Trophoblast cell (in vitro differentiated cells and primary cell): ENCODE measurements at regions not wholly inside any gene's neighbourhood (a gene's known extent, or its start where the extent isn't known, plus 50 kb on each side); places are given as distances from the start of the nearest gene placed in this dataset.

Source experiments
- DNase-seq, 2 donors: peaks; one replicate each; pipeline ENCODE4 v3.0.0-alpha.2; 2016
- H2AFZ ChIP-seq: 2 replicates; pipeline ENCODE4 v1.6.1; 2013; ENCODE audit warnings: low read length, moderate library complexity, mild to moderate bottlenecking; ENCODE audit not compliant: insufficient read depth, poor library complexity
- H2AK5ac ChIP-seq: 2 replicates; pipeline ENCODE4 v1.6.1; 2013; ENCODE audit warnings: mild to moderate bottlenecking, low read length
- H2BK120ac ChIP-seq: 2 replicates; pipeline ENCODE4 v1.6.1; 2013; ENCODE audit warnings: low read length, mild to moderate bottlenecking, moderate library complexity; ENCODE audit not compliant: insufficient read depth, poor library complexity
- H2BK12ac ChIP-seq: 2 replicates; pipeline ENCODE4 v1.6.1; 2013; ENCODE audit warnings: mild to moderate bottlenecking, low read length, moderate library complexity
- H2BK5ac ChIP-seq: 2 replicates; pipeline ENCODE4 v1.6.1; 2013; ENCODE audit warnings: low read length, low read depth, moderate library complexity, mild to moderate bottlenecking; ENCODE audit not compliant: poor library complexity
- H3K14ac ChIP-seq: 2 replicates; pipeline ENCODE4 v1.6.1; 2013; ENCODE audit warnings: mild to moderate bottlenecking, low read length
- H3K18ac ChIP-seq: 2 replicates; pipeline ENCODE4 v1.6.1; 2013; ENCODE audit warnings: mild to moderate bottlenecking, low read length
- H3K23ac ChIP-seq: 2 replicates; pipeline ENCODE4 v1.6.1; 2013; ENCODE audit warnings: low read length
- H3K27ac ChIP-seq: 2 replicates; pipeline ENCODE4 v1.5.1; 2013; ENCODE audit warnings: low read depth, mild to moderate bottlenecking, inconsistent platforms, low read length, moderate library complexity
- H3K27me3 ChIP-seq: 2 replicates; pipeline ENCODE4 v1.6.1; 2013; ENCODE audit warnings: inconsistent platforms, mild to moderate bottlenecking, low read length, moderate library complexity; ENCODE audit not compliant: insufficient read depth
- H3K36me3 ChIP-seq, 2 experiments: 1 replicate in 1 of 2; 2 replicates in 1 of 2; pipeline ENCODE4 v1.6.1; 2013; ENCODE audit warnings: low read length in 2 of 2, mild to moderate bottlenecking in 2 of 2, moderate library complexity in 1 of 2; ENCODE audit not compliant: insufficient read depth in 2 of 2, control insufficient read depth in 1 of 2
- H3K4ac ChIP-seq: 2 replicates; pipeline ENCODE4 v1.6.1; 2013; ENCODE audit warnings: low read depth, mild to moderate bottlenecking, low read length, moderate library complexity
- H3K4me1 ChIP-seq, 2 experiments: 1 replicate in 1 of 2; 2 replicates in 1 of 2; pipeline ENCODE4 v1.6.1; 2013; ENCODE audit warnings: low read length in 2 of 2, mild to moderate bottlenecking in 2 of 2, moderate library complexity in 1 of 2; ENCODE audit not compliant: insufficient read depth in 2 of 2, control insufficient read depth in 1 of 2
- H3K4me2 ChIP-seq: 2 replicates; pipeline ENCODE4 v1.6.1; 2013; ENCODE audit warnings: inconsistent platforms, mild to moderate bottlenecking, low read length, moderate library complexity
- H3K4me3 ChIP-seq: 2 replicates; pipeline ENCODE4 v1.5.1; 2013; ENCODE audit warnings: mild to moderate bottlenecking, low read depth, low read length, inconsistent platforms
- H3K79me1 ChIP-seq: one replicate; pipeline ENCODE4 v1.6.1; 2013; ENCODE audit warnings: low read length
- H3K79me2 ChIP-seq: 2 replicates; pipeline ENCODE4 v1.6.1; 2013; ENCODE audit warnings: low read length, mild to moderate bottlenecking; ENCODE audit not compliant: control insufficient read depth, insufficient read depth, poor library complexity
- H3K9ac ChIP-seq: 2 replicates; pipeline ENCODE4 v1.6.1; 2013; ENCODE audit warnings: mild to moderate bottlenecking, low read length
- H3K9me3 ChIP-seq: 2 replicates; pipeline ENCODE4 v1.6.1; 2013; ENCODE audit warnings: low read depth, mild to moderate bottlenecking, control low read depth, inconsistent platforms, low read length; ENCODE audit not compliant: insufficient read depth
- H4K12ac ChIP-seq: 2 replicates; pipeline ENCODE4 v1.6.1; 2013; ENCODE audit warnings: low read depth, mild to moderate bottlenecking, low read length, moderate library complexity
- H4K8ac ChIP-seq: 2 replicates; pipeline ENCODE4 v1.6.1; 2013; ENCODE audit warnings: low read depth, mild to moderate bottlenecking, low read length, moderate library complexity
- H4K91ac ChIP-seq: one replicate; pipeline ENCODE4 v1.6.1; 2013; ENCODE audit warnings: low read depth, mild to moderate bottlenecking, low read length, moderate library complexity
- WGBS: extraction: QIAGEN DNeasy Blood & Tissue Kit; methylation state at CpG from one replicate; pipeline ENCODE4 v1.1.7; 2013; ENCODE audit warnings: missing lambda C conversion rate; ENCODE audit not compliant: insufficient read length, insufficient coverage; ENCODE audit errors: extremely low coverage; 5-methylcytosine and 5-hydroxymethylcytosine counted together

DNA sequence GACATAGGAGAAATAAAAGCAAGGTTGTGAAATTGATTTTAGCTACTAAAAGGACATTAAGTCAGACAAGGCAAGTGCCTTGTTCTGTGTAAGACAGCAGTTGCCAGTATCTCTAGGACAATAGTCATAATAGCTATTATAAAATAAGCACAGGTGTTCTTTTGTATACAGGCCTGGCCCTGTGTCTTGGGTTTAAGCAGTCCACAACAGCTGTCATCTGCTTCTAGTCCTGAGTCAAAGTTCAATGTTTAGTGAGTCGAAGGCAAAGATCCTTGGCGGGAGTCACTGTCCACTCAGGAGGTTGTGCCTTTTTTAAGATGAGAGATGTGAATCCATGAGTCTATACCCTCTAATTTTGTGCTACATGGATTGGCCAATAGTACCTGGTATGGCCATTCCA, 79.5 kb downstream of the SC5D start:
- Histone ChIP-seq H3K79me2 (no peaks in the 10 kb centered on the region), H2BK5ac (no peak overlapping the region), H2AFZ (no peak overlapping the region), H4K12ac (no peak overlapping the region), H3K9ac (no peak overlapping the region), H3K4me1 (peaks cover 0 to 2% of the 10 kb centered on the region in 2 experiments), H3K18ac (no peak overlapping the region), H3K4ac (no peak overlapping the region), H3K14ac (no peak overlapping the region), H3K36me3 (no peaks in the 10 kb centered on the region), H2BK12ac (no peak overlapping the region), H3K79me1 (no peaks in the 10 kb centered on the region), H3K27ac (no peak overlapping the region), H2BK120ac (no peak overlapping the region), H2AK5ac (no peak overlapping the region), H3K4me2 (no peak overlapping the region), H3K9me3 (no peaks in the 10 kb centered on the region), H3K4me3 (no peak overlapping the region), H3K27me3 (no peaks in the 10 kb centered on the region), H4K91ac (no peak overlapping the region), H4K8ac (no peak overlapping the region), H3K23ac (no peak overlapping the region)
- DNase-seq, result no peak
- no CpG with 5 or more reads among the region's 2 CpGs for WGBS

DNA sequence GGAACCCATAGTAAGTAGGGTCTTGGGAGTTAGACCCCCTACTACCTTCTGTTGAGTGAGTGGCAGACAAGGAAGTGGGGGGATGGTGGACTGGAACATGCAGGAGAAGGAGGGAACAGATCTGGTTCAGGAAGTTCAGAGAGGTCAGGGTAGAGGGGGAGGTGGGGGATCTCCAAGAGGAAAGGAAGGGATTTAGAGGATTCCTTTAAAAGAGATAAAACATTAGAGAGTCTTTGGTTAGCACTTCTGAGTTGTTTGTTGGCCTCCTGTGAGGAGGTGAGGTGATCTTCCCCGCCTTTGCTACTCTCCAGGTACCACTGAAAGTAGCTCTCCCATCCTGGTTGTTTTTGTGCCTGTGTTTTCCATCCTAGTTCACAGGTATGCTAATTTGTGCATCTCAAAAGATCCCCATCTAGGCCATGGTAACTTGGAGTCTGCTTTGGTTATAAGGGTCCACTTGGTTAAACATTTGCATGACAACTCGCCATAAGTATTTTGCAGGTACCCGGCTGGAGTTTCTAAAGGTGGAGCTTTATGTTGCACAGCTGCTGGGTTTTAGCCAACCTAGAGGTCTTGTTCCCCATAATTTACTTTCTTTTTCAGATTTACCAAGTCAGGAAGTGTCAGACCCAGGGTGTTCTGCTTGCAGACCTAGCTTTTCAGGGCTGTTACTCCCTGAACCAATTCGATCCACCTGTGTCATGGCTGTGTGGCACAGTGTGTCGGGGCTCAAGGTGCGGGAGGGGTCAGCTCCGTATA, 79.3 kb upstream of the SORL1 start:
- Histone ChIP-seq H3K27me3 (no peaks in the 10 kb centered on the region), H4K8ac (no peak overlapping the region), H3K4me1 (peaks cover 0 to 2% of the 10 kb centered on the region in 2 experiments), H3K14ac (no peak overlapping the region), H2BK120ac (no peak overlapping the region), H2AK5ac (no peak overlapping the region), H2BK12ac (no peak overlapping the region), H2BK5ac (no peak overlapping the region), H3K36me3 (no peaks in the 10 kb centered on the region), H3K79me1 (no peaks in the 10 kb centered on the region), H3K4ac (no peak overlapping the region), H3K4me3 (no peak overlapping the region), H3K18ac (no peak overlapping the region), H3K27ac (no peak overlapping the region), H4K91ac (no peak overlapping the region), H3K23ac (no peak overlapping the region), H3K9me3 (no peaks in the 10 kb centered on the region), H3K4me2 (no peak overlapping the region), H3K9ac (no peak overlapping the region), H3K79me2 (no peaks in the 10 kb centered on the region), H2AFZ (no peak overlapping the region), H4K12ac (no peak overlapping the region)
- DNase-seq, result no peak
- no CpG with 5 or more reads among the region's 7 CpGs for WGBS

DNA sequence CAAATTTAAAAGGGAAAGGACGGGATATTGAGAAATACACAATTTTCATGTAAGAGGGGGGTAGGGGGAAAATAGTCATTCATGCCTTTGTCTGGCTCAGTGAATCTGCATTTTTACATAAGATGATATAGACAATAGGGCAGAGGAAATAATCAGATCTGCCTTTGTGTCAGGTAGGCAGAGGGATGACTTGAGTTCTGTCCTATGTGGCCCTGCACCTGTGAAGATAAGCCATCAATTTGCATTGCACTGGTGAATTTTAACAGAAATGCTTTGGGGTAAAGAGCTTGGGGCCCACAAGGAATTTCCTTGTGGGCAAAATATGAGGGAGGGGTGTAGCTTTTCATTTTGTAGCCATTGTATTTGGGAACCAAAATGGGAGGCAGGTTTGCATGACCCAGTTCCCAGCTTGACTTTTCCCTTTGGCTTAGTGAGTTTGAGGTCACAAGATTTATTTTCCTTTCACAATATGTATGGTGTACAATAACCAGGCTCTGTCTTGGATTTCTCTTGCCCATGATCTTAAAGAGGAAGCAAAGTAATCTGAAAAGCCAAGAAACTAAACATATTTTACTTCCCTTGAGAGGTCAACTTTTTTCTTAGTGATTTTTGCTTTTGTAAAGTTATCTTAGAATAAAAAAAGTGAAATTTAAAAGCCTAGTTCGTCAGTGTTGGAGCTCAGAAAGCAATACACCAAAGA, 77.7 kb upstream of the SORL1 start:
- peaks cover 0 to 2% of the 10 kb centered on the region in 2 experiments for H3K4me1 ChIP-seq
- no peak overlapping the region for H3K4me2 ChIP-seq
- H4K8ac ChIP-seq, result no peak overlapping the region
- H3K79me2 ChIP-seq, result no peaks in the 10 kb centered on the region
- no peak overlapping the region for H3K4ac ChIP-seq
- H3K79me1 ChIP-seq, result no peaks in the 10 kb centered on the region
- H2AFZ ChIP-seq, result no peak overlapping the region
- H3K23ac ChIP-seq, result no peak overlapping the region
- H4K91ac ChIP-seq, result no peak overlapping the region
- no peak overlapping the region for H3K14ac ChIP-seq
- no peak for DNase-seq
- H3K4me3 ChIP-seq, result no peak overlapping the region
- no peaks in the 10 kb centered on the region for H3K9me3 ChIP-seq
- no CpG with 5 or more reads among the region's 2 CpGs for WGBS
- H2AK5ac ChIP-seq, result no peak overlapping the region
- no peaks in the 10 kb centered on the region for H3K27me3 ChIP-seq
- no peak overlapping the region for H2BK120ac ChIP-seq
- no peak overlapping the region for H2BK5ac ChIP-seq
- no peak overlapping the region for H3K27ac ChIP-seq
- no peak overlapping the region for H4K12ac ChIP-seq
- H3K9ac ChIP-seq, result no peak overlapping the region
- H3K18ac ChIP-seq, result no peak overlapping the region
- H3K36me3 ChIP-seq, result no peaks in the 10 kb centered on the region
- H2BK12ac ChIP-seq, result no peak overlapping the region

DNA sequence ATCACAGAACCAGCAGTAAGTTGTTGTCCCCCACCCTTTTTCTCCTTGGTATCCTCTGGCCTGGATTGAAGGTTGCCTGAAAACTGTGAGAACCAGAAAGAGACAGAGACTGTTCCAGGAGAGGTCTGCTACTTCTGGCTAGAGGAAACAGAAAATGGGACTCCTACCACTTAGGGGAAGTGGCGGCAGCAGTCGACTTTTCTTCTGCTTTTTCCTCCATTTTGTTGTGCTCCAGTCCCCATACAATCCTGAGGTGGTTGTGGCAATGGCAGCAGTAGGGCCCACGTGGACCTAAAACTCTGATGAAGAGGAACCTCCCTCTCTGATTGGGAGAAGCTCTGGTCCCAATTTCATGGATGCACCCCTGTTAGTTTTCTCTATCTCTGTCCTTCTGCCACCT, 76.0 kb upstream of the SORL1 start:
- no peak overlapping the region for H2AK5ac ChIP-seq

More for the DNA sequence above, 76.0 kb upstream of the SORL1 start:
- Histone ChIP-seq H3K27me3 (no peaks in the 10 kb centered on the region), H2BK12ac (no peak overlapping the region), H4K8ac (no peak overlapping the region), H3K4ac (no peak overlapping the region), H3K18ac (no peak overlapping the region), H3K4me2 (no peak overlapping the region), H3K23ac (no peak overlapping the region), H4K91ac (no peak overlapping the region), H2BK5ac (no peak overlapping the region), H3K79me1 (no peaks in the 10 kb centered on the region), H3K4me1 (peaks cover 0 to 2% of the 10 kb centered on the region in 2 experiments), H2BK120ac (no peak overlapping the region), H4K12ac (no peak overlapping the region), H3K79me2 (no peaks in the 10 kb centered on the region), H3K36me3 (no peaks in the 10 kb centered on the region), H3K9me3 (no peaks in the 10 kb centered on the region), H3K4me3 (no peak overlapping the region), H3K14ac (no peak overlapping the region), H3K9ac (no peak overlapping the region), H3K27ac (no peak overlapping the region), H2AFZ (no peak overlapping the region)
- WGBS, result no CpG with 5 or more reads among the region's 3 CpGs
- DNase-seq, result no peak
